K562 (cell line): ENCODE measurements at regions not wholly inside any gene's neighbourhood (a gene's known extent, or its start where the extent isn't known, plus 50 kb on each side); places are given as distances from the start of the nearest gene placed in this dataset.

Source experiments
- CHCHD3 ChIP-seq: fragments of 250-450 bp; sonication (Bioruptor Pico); IDR thresholded peaks from 2 replicates; pipeline ENCODE4 v2.1.2; 2022; ENCODE audit warnings: mild to moderate bottlenecking
- CHD2 ChIP-seq: IDR thresholded peaks from 2 replicates; pipeline ENCODE4 v1.6.1; 2011; ENCODE audit warnings: low read depth, low read length
- GABPA ChIP-seq: fragments of 200-800 bp; sonication (Bioruptor generic); conservative IDR thresholded peaks from 2 replicates; pipeline ENCODE4 v1.6.1; 2016; ENCODE audit warnings: low read depth, missing genetic modification characterization, missing compliant biosample characterization
- HDAC6 ChIP-seq: IDR thresholded peaks from 2 replicates; pipeline ENCODE4 v1.6.1; 2012; ENCODE audit warnings: low read depth, mild to moderate bottlenecking, control low read depth, inconsistent platforms, low read length, moderate library complexity
- LARP7 ChIP-seq: fragments of 450-650 bp; IDR thresholded peaks from 2 replicates; pipeline ENCODE4 v1.6.1; 2016
- RAD51 ChIP-seq: fragments of 450-650 bp; IDR thresholded peaks from 2 replicates; pipeline ENCODE4 v1.7.1; 2016; ENCODE audit warnings: low read depth, mild to moderate bottlenecking, borderline replicate concordance
- RFX5 ChIP-seq: IDR thresholded peaks from 2 replicates; pipeline ENCODE4 v1.6.1; 2011; ENCODE audit warnings: low read depth, mild to moderate bottlenecking, improper control_type of control experiment, low read length
- TEAD4 ChIP-seq, 2 experiments: sonication (generic) in 1 of 2; formaldehyde crosslinking in 1 of 2; IDR thresholded peaks; 2 replicates each; pipeline versions ENCODE4 v1.6.1 to v1.8.0; 2012 to 2022; ENCODE audit warnings: borderline replicate concordance in 1 of 2, inconsistent platforms in 1 of 2, low read length in 1 of 2, mild to moderate bottlenecking in 1 of 2, missing genetic modification reagents in 1 of 2
- ZBTB8A ChIP-seq: fragments of 450-650 bp; IDR thresholded peaks from 2 replicates; pipeline ENCODE4 v1.6.1; 2018; ENCODE audit warnings: mild to moderate bottlenecking, moderate library complexity; ENCODE audit not compliant: partially characterized antibody
- ZFX ChIP-seq: sonication (generic); formaldehyde crosslinking; IDR thresholded peaks from 2 replicates; pipeline ENCODE4 v1.8.0; 2022; ENCODE audit warnings: mild to moderate bottlenecking, missing genetic modification reagents, moderate library complexity
- TF ChIP-seq, protein P1 (sequence below), 3 experiments: IDR thresholded peaks in 2 of 3; conservative IDR thresholded peaks in 1 of 3; 2 replicates each; pipeline ENCODE4 v1.5.1; 2011 to 2012; ENCODE audit warnings: low read length in 3 of 3, mild to moderate bottlenecking in 3 of 3, control low read depth in 2 of 3, improper control_type of control experiment in 1 of 3, inconsistent platforms in 1 of 3, low read depth in 1 of 3, mixed read lengths in 1 of 3, moderate library complexity in 1 of 3; ENCODE audit not compliant: insufficient read depth in 2 of 3
- TF ChIP-seq, protein P2 (sequence below): fragments of 450-650 bp; IDR thresholded peaks from 2 replicates; pipeline ENCODE4 v1.6.1; 2017; ENCODE audit warnings: antibody characterized with exemption

DNA sequence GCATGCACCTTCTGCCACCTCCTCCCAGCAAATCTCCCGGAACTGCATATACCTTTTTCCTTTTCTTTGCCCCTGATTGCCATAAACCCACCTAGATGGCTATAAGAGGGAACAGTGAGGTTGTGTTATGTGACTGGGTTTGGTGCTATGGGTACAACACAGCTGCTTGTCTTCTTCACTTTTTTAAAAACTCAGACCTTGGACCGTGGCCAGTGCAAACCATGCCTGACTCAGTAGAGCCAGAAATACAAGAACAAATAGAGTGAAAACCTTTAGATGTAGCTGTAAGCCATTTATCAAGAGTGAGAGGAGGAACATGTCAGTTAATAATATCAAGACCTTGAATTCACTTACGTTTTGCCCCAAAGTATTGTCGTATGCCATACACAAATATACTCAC lies 267.4 kb upstream of the CHAC2 start:
- TF ChIP-seq, protein P1, sequence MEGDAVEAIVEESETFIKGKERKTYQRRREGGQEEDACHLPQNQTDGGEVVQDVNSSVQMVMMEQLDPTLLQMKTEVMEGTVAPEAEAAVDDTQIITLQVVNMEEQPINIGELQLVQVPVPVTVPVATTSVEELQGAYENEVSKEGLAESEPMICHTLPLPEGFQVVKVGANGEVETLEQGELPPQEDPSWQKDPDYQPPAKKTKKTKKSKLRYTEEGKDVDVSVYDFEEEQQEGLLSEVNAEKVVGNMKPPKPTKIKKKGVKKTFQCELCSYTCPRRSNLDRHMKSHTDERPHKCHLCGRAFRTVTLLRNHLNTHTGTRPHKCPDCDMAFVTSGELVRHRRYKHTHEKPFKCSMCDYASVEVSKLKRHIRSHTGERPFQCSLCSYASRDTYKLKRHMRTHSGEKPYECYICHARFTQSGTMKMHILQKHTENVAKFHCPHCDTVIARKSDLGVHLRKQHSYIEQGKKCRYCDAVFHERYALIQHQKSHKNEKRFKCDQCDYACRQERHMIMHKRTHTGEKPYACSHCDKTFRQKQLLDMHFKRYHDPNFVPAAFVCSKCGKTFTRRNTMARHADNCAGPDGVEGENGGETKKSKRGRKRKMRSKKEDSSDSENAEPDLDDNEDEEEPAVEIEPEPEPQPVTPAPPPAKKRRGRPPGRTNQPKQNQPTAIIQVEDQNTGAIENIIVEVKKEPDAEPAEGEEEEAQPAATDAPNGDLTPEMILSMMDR (IDR thresholded peaks at IDR 0.05 in 2 of 3, conservative IDR thresholded peaks at IDR 0.05 in 1 of 3; ENCODE audit: insufficient read depth in 2 of 3, low read depth in 1 of 3, low read length in 3 of 3): no peak
- TF ChIP-seq CHCHD3 (CRISPR knock-in tag) (no peak), CHD2 (no peak), RFX5 (no peak), HDAC6 (no peak), GABPA (tag) (no peak), ZBTB8A (no peak), RAD51 (no peak), TEAD4 (IDR thresholded peaks at IDR 0.05; ENCODE audit: low read length) (no peak), TEAD4 (CRISPR knock-in tag; IDR thresholded peaks at IDR 0.05; ENCODE audit: borderline replicate concordance) (no peak), LARP7 (no peak), ZFX (CRISPR knock-in tag) (no peak)
- TF ChIP-seq, protein P2, sequence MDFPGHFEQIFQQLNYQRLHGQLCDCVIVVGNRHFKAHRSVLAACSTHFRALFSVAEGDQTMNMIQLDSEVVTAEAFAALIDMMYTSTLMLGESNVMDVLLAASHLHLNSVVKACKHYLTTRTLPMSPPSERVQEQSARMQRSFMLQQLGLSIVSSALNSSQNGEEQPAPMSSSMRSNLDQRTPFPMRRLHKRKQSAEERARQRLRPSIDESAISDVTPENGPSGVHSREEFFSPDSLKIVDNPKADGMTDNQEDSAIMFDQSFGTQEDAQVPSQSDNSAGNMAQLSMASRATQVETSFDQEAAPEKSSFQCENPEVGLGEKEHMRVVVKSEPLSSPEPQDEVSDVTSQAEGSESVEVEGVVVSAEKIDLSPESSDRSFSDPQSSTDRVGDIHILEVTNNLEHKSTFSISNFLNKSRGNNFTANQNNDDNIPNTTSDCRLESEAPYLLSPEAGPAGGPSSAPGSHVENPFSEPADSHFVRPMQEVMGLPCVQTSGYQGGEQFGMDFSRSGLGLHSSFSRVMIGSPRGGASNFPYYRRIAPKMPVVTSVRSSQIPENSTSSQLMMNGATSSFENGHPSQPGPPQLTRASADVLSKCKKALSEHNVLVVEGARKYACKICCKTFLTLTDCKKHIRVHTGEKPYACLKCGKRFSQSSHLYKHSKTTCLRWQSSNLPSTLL: no peak
